T-helper 2 cell (primary cell): ENCODE measurements at regions not wholly inside any gene's neighbourhood (a gene's known extent, or its start where the extent isn't known, plus 50 kb on each side); places are given as distances from the start of the nearest gene placed in this dataset.

ENCODE experiments used
- DNase-seq, 5 experiments: peaks; one replicate each; pipeline versions ENCODE4 v3.0.0 to v3.0.0-alpha.2; 2012 to 2022

GRCh38 chr14:42459171-42459685, 852.6 kb downstream of the LRFN5 start:
- no peak for DNase-seq

GRCh38 chr14:42441615-42442014, 834.9 kb downstream of the LRFN5 start:
- no peak for DNase-seq

GRCh38 chr14:42437809-42438208, 831.1 kb downstream of the LRFN5 start:
- DNase-seq: no peak

- no peak for DNase-seq
Observed at GRCh38 chr14:42429401-42429800, 822.7 kb downstream of the LRFN5 start.

- no peak for DNase-seq
Observed at GRCh38 chr14:42428996-42429395, 822.3 kb downstream of the LRFN5 start.

- DNase-seq: no peak
Observed at GRCh38 chr14:42424501-42424900, 817.8 kb downstream of the LRFN5 start.

- no peak for DNase-seq
Observed at GRCh38 chr14:42421377-42422078, 814.9 kb downstream of the LRFN5 start.

- no peak for DNase-seq
Observed at GRCh38 chr14:42420071-42420470, 813.4 kb downstream of the LRFN5 start.

- DNase-seq: no peak
Observed at GRCh38 chr14:42407153-42407552, 800.5 kb downstream of the LRFN5 start.

GRCh38 chr14:42391146-42391834, 784.6 kb downstream of the LRFN5 start:
- DNase-seq: no peak

- no peak for DNase-seq
Observed at GRCh38 chr14:42378880-42379279, 772.2 kb downstream of the LRFN5 start.

- no peak for DNase-seq
Observed at GRCh38 chr14:42378274-42378673, 771.6 kb downstream of the LRFN5 start.

- DNase-seq: no peak
Observed at GRCh38 chr14:42374332-42374731, 767.7 kb downstream of the LRFN5 start.

- DNase-seq: no peak
Observed at GRCh38 chr14:42370056-42370455, 763.4 kb downstream of the LRFN5 start.

- DNase-seq: no peak
Observed at GRCh38 chr14:42368234-42368633, 761.6 kb downstream of the LRFN5 start.

GRCh38 chr14:42353315-42353714, 746.6 kb downstream of the LRFN5 start:
- DNase-seq: no peak

GRCh38 chr14:42335918-42336317, 729.2 kb downstream of the LRFN5 start:
- DNase-seq: no peak

GRCh38 chr14:42334931-42335330, 728.3 kb downstream of the LRFN5 start:
- no peak for DNase-seq

- no peak for DNase-seq
Observed at GRCh38 chr14:42323426-42323825, 716.8 kb downstream of the LRFN5 start.

GRCh38 chr14:42322531-42323284, 716.0 kb downstream of the LRFN5 start:
- DNase-seq: no peak

- DNase-seq: no peak
Observed at GRCh38 chr14:42319996-42320395, 713.3 kb downstream of the LRFN5 start.

- DNase-seq: no peak
Observed at GRCh38 chr14:42316693-42317092, 710.0 kb downstream of the LRFN5 start.

- DNase-seq: no peak
Observed at GRCh38 chr14:42311876-42312275, 705.2 kb downstream of the LRFN5 start.
